ENCODE measurements at regions not wholly inside any gene's neighbourhood (a gene's known extent, or its start where the extent isn't known, plus 50 kb on each side); places are given as distances from the start of the nearest gene placed in this dataset.
"Not testable (repeated sequence)": the region's sequence is repeated elsewhere in the genome, so short reads cannot be mapped to it uniquely, and the experiment has no call there.

GRCh38 chr5:56048124-56048523 is 53.4 kb upstream of the IL6ST start:
- no peak overlapping the region for H3K27ac Mint-ChIP-seq
- H3K4me3 Mint-ChIP-seq (ENCODE audit: low read depth) = no peak overlapping the region
- DNase-seq (ENCODE audit: low spot score) = no peak
- intact Hi-C loops (cut with micrococcal nuclease) = no loop called here
- H3K4me1 Mint-ChIP-seq (ENCODE audit: low read depth) = peaks cover 32% of the 10 kb centered on the region
- peaks cover 25% of the 10 kb centered on the region for H3K36me3 Mint-ChIP-seq (ENCODE audit: low read depth)
- peaks cover 44% of the 10 kb centered on the region for H3K27me3 Mint-ChIP-seq (ENCODE audit: low read depth)
- H3K9me3 Mint-ChIP-seq = peaks cover 19% of the 10 kb centered on the region

DNA sequence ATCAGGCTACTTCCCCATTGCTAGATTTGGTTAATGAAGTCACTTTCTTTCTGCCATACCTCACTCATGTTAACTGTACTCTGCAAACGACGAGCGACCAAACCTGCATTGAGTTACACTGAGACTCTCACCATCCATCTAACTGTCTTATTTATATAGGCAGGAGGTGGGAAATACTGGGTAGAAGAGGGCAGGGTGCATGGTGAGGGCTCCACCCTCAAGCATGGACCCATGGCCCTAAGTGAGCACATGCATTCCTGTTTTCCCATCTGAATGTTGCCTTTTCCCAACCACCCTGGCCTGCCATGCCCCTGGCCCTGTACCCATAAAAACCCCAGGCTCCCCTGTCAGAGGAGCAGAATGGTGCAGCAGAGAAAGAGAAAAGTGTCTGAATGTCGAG is 52.7 kb upstream of the IL6ST start:
- Mint-ChIP-seq H3K4me3 (ENCODE audit: low read depth) (no peak overlapping the region), H3K27ac (no peak overlapping the region), H3K27me3 (ENCODE audit: low read depth) (peaks cover 47% of the 10 kb centered on the region), H3K36me3 (ENCODE audit: low read depth) (peaks cover 18% of the 10 kb centered on the region), H3K9me3 (peaks cover 13% of the 10 kb centered on the region), H3K4me1 (ENCODE audit: low read depth) (peaks cover 29% of the 10 kb centered on the region)
- intact Hi-C loops (cut with micrococcal nuclease) = no loop called here
- no peak for DNase-seq (ENCODE audit: low spot score)

DNA sequence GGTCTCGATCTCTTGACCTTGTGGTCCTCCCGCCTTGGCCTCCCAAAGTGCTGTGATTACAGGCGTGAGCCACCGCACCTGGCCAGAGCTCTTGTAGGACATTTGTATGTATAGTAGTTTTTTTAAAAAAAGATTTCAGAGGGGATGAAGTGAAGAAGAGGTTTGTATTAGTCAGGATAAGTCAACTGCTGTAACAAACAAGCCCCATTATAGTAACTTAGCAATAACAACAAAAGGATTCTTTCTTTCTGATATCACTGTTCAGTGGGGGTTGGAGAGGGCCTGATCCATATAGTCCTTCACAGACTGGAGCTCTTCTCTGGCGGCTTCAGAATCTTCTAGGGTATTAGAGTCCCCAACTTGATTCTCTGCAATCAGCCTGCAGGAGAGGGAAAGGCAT is 50.7 kb upstream of the IL6ST start:
- Mint-ChIP-seq H3K4me3 (ENCODE audit: low read depth) (no peak overlapping the region), H3K27ac (no peak overlapping the region), H3K27me3 (ENCODE audit: low read depth) (peaks cover 56% of the 10 kb centered on the region), H3K9me3 (peaks cover 13% of the 10 kb centered on the region), H3K4me1 (ENCODE audit: low read depth) (peaks cover 22% of the 10 kb centered on the region), H3K36me3 (ENCODE audit: low read depth) (peaks cover 18% of the 10 kb centered on the region)
- DNase-seq (ENCODE audit: low spot score) = no peak
- intact Hi-C loops (cut with micrococcal nuclease) = no loop called here

DNA sequence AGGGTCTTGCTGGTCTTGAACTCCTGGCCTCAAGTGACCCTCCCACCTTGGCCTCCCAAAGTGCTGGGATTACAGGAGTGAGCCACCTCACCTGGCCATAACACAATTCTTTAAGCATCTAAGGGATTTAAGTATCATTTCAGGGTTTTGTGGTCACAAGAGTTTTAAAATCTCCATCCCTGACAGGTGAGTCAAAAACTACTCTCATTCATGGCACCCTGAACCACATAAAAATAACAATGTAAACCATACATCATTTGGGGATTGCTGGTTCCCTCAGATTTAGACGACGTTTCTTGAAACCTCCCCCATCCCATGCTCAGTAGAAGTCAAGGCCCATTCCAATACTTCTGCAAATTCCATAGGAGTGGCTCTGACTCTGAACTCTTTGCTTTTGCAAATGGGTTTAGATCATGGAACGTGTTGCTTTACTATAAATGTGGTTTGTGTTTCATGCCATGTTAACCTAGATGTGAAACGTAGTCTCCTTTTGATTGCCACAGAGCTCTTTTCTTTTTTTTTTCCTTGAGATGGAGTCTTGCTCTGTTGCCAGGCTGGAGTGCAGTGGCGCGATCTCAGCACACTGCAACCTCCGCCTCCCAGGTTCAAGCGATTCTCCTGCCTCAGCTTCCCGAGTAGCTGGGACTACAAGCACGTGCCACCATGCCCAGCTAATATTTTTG is 50.1 kb upstream of the IL6ST start:
- peaks cover 18% of the 10 kb centered on the region for H3K36me3 Mint-ChIP-seq (ENCODE audit: low read depth)
- H3K27ac Mint-ChIP-seq; H3K4me3 Mint-ChIP-seq (ENCODE audit: low read depth); intact Hi-C loops (cut with micrococcal nuclease); DNase-seq (ENCODE audit: low spot score): not testable (repeated sequence)
- H3K4me1 Mint-ChIP-seq (ENCODE audit: low read depth) = peaks cover 18% of the 10 kb centered on the region
- H3K9me3 Mint-ChIP-seq = peaks cover 13% of the 10 kb centered on the region
- peaks cover 57% of the 10 kb centered on the region for H3K27me3 Mint-ChIP-seq (ENCODE audit: low read depth)
